GM12878 (cell line): ENCODE measurements at regions not wholly inside any gene's neighbourhood (a gene's known extent, or its start where the extent isn't known, plus 50 kb on each side); places are given as distances from the start of the nearest gene placed in this dataset.

Source experiments
- ATF2 ChIP-seq: IDR thresholded peaks from 2 replicates; pipeline ENCODE4 v1.6.1; 2012; ENCODE audit warnings: low read length, inconsistent platforms
- CBX3 ChIP-seq: fragments of 200-600 bp; sonication (generic); IDR thresholded peaks from 2 replicates; pipeline ENCODE4 v1.6.1; 2016; ENCODE audit warnings: low read depth, borderline replicate concordance
- CREB1 ChIP-seq: IDR thresholded peaks from 2 replicates; pipeline ENCODE4 v1.6.1; 2012; ENCODE audit warnings: low read depth, mild to moderate bottlenecking, inconsistent platforms
- ESRRA ChIP-seq: IDR thresholded peaks from 2 replicates; pipeline ENCODE4 v1.6.1; 2012; ENCODE audit warnings: mild to moderate bottlenecking, low read length, improper control_type of control experiment
- NFYB ChIP-seq: IDR thresholded peaks from 2 replicates; pipeline ENCODE4 v1.6.1; 2011; ENCODE audit warnings: low read depth, mild to moderate bottlenecking, low read length, improper control_type of control experiment, moderate library complexity; ENCODE audit not compliant: insufficient read depth
- POLR2A ChIP-seq: IDR thresholded peaks from 2 replicates; pipeline ENCODE4 v1.6.1; 2011; ENCODE audit warnings: low read depth, mild to moderate bottlenecking, low read length
- REST ChIP-seq: IDR thresholded peaks from 2 replicates; pipeline ENCODE4 v1.6.1; 2012; ENCODE audit warnings: mild to moderate bottlenecking, low read depth, low read length
- RFX5 ChIP-seq: IDR thresholded peaks from 2 replicates; pipeline ENCODE4 v1.6.1; 2011; ENCODE audit warnings: low read depth, low read length, improper control_type of control experiment
- SMARCA5 ChIP-seq: fragments of 450-650 bp; IDR thresholded peaks from 2 replicates; pipeline ENCODE4 v1.6.1; 2017; ENCODE audit warnings: mild to moderate bottlenecking
- SP1 ChIP-seq: IDR thresholded peaks from one replicate; pipeline ENCODE4 v1.6.1; 2011; ENCODE audit warnings: low read depth, low read length
- TAF1 ChIP-seq: IDR thresholded peaks from 2 replicates; pipeline ENCODE4 v1.6.1; 2011; ENCODE audit warnings: mild to moderate bottlenecking, low read depth, low read length, borderline replicate concordance
- TF ChIP-seq, protein P1 (sequence below), 3 experiments: IDR thresholded peaks in 2 of 3; conservative IDR thresholded peaks in 1 of 3; 2 replicates each; pipeline ENCODE4 v1.5.1; 2011; ENCODE audit warnings: low read depth in 3 of 3, low read length in 3 of 3, mild to moderate bottlenecking in 3 of 3, control low read depth in 2 of 3, moderate library complexity in 2 of 3, inconsistent platforms in 1 of 3, mixed read lengths in 1 of 3; ENCODE audit not compliant: control insufficient read depth in 2 of 3, insufficient read depth in 1 of 3; ENCODE audit errors: extremely low read depth in 1 of 3
- TF ChIP-seq, protein P2 (sequence below): IDR thresholded peaks from 2 replicates; pipeline ENCODE4 v1.6.1; 2011; ENCODE audit warnings: low read depth, mild to moderate bottlenecking, low read length, moderate library complexity, borderline replicate concordance; ENCODE audit errors: extremely low read depth

GRCh38 chr5:3778000-3778550 is 182.4 kb downstream of the IRX1 start:
- TF ChIP-seq, protein P1, sequence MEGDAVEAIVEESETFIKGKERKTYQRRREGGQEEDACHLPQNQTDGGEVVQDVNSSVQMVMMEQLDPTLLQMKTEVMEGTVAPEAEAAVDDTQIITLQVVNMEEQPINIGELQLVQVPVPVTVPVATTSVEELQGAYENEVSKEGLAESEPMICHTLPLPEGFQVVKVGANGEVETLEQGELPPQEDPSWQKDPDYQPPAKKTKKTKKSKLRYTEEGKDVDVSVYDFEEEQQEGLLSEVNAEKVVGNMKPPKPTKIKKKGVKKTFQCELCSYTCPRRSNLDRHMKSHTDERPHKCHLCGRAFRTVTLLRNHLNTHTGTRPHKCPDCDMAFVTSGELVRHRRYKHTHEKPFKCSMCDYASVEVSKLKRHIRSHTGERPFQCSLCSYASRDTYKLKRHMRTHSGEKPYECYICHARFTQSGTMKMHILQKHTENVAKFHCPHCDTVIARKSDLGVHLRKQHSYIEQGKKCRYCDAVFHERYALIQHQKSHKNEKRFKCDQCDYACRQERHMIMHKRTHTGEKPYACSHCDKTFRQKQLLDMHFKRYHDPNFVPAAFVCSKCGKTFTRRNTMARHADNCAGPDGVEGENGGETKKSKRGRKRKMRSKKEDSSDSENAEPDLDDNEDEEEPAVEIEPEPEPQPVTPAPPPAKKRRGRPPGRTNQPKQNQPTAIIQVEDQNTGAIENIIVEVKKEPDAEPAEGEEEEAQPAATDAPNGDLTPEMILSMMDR (IDR thresholded peaks at IDR 0.05 in 2 of 3, conservative IDR thresholded peaks at IDR 0.05 in 1 of 3; ENCODE audit: control insufficient read depth in 2 of 3, extremely low read depth in 1 of 3, insufficient read depth in 1 of 3, low read depth in 3 of 3, low read length in 3 of 3): no peak
- TF ChIP-seq POLR2A (no peak), CREB1 (no peak), TAF1 (no peak), REST (no peak), RFX5 (no peak), ESRRA (no peak), CBX3 (no peak), SMARCA5 (no peak), NFYB (no peak), SP1 (no peak), ATF2 (no peak)
- TF ChIP-seq, protein P2, sequence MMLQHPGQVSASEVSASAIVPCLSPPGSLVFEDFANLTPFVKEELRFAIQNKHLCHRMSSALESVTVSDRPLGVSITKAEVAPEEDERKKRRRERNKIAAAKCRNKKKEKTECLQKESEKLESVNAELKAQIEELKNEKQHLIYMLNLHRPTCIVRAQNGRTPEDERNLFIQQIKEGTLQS: no peak
